H9 (cell line): ENCODE measurements at regions not wholly inside any gene's neighbourhood (a gene's known extent, or its start where the extent isn't known, plus 50 kb on each side); places are given as distances from the start of the nearest gene placed in this dataset.

Source experiments
- DNase-seq: peaks from one replicate; pipeline ENCODE4 v3.0.0-alpha.2; 2017
- H2AFZ ChIP-seq: one replicate; pipeline ENCODE4 v1.6.1; 2013; ENCODE audit warnings: mild to moderate bottlenecking, low read length, control low read depth, moderate library complexity
- H2AK5ac ChIP-seq: 2 replicates; pipeline ENCODE4 v1.6.1; 2013; ENCODE audit warnings: low read length, control low read depth, mixed read lengths; ENCODE audit not compliant: insufficient read length
- H2BK120ac ChIP-seq: one replicate; pipeline ENCODE4 v1.6.1; 2013; ENCODE audit warnings: low read depth, mild to moderate bottlenecking, low read length, control low read depth, inconsistent platforms; ENCODE audit not compliant: poor library complexity, severe bottlenecking
- H2BK12ac ChIP-seq: 2 replicates; pipeline ENCODE4 v1.6.1; 2013; ENCODE audit warnings: low read length, control low read depth, mixed read lengths, low read depth; ENCODE audit not compliant: insufficient read length
- H2BK15ac ChIP-seq: 2 replicates; pipeline ENCODE4 v1.6.1; 2013; ENCODE audit warnings: low read depth, low read length, control low read depth
- H2BK20ac ChIP-seq: one replicate; pipeline ENCODE4 v1.6.1; 2013; ENCODE audit warnings: low read depth, mild to moderate bottlenecking, low read length, control low read depth, inconsistent platforms; ENCODE audit not compliant: poor library complexity, severe bottlenecking
- H2BK5ac ChIP-seq: 2 replicates; pipeline ENCODE4 v1.6.1; 2013; ENCODE audit warnings: low read length, control low read depth, mixed read lengths; ENCODE audit not compliant: insufficient read length
- H3K14ac ChIP-seq: 2 replicates; pipeline ENCODE4 v1.6.1; 2013; ENCODE audit warnings: low read length, control low read depth; ENCODE audit not compliant: insufficient read depth
- H3K18ac ChIP-seq: 2 replicates; pipeline ENCODE4 v1.6.1; 2013; ENCODE audit warnings: low read depth, mild to moderate bottlenecking, mixed read lengths, low read length, control low read depth; ENCODE audit not compliant: insufficient read length
- H3K23ac ChIP-seq: 2 replicates; pipeline ENCODE4 v1.6.1; 2013; ENCODE audit warnings: low read length, control low read depth, mixed read lengths, low read depth; ENCODE audit not compliant: insufficient read length
- H3K23me2 ChIP-seq: 2 replicates; pipeline ENCODE4 v1.6.1; 2013; ENCODE audit warnings: low read depth, mild to moderate bottlenecking, mixed read lengths, low read length, control low read depth; ENCODE audit not compliant: insufficient read length, poor library complexity, severe bottlenecking
- H3K27ac ChIP-seq: 2 replicates; pipeline ENCODE4 v1.5.1; 2013; ENCODE audit warnings: low read length, control low read depth, mixed read lengths, low read depth; ENCODE audit not compliant: insufficient read length
- H3K27me3 ChIP-seq: 2 replicates; pipeline ENCODE4 v1.6.1; 2013; ENCODE audit warnings: low read length, control low read depth, inconsistent platforms; ENCODE audit not compliant: insufficient read depth
- H3K4ac ChIP-seq: 2 replicates; pipeline ENCODE4 v1.6.1; 2013; ENCODE audit warnings: low read depth, mild to moderate bottlenecking, control low read depth, inconsistent platforms, low read length, moderate library complexity
- H3K4me1 ChIP-seq: 2 replicates; pipeline ENCODE4 v1.6.1; 2013; ENCODE audit warnings: low read length, control low read depth, inconsistent platforms; ENCODE audit not compliant: insufficient read depth
- H3K4me2 ChIP-seq: 2 replicates; pipeline ENCODE4 v1.6.1; 2013; ENCODE audit warnings: low read length, control low read depth, mixed read lengths; ENCODE audit not compliant: insufficient read length, insufficient read depth
- H3K56ac ChIP-seq: 2 replicates; pipeline ENCODE4 v1.6.1; 2013; ENCODE audit warnings: low read depth, mild to moderate bottlenecking, mixed read lengths, low read length, control low read depth; ENCODE audit not compliant: insufficient read length
- H3K79me1 ChIP-seq: 2 replicates; pipeline ENCODE4 v1.6.1; 2013; ENCODE audit warnings: low read depth, mild to moderate bottlenecking, moderate library complexity, low read length, control low read depth, inconsistent platforms; ENCODE audit not compliant: insufficient read depth, poor library complexity, severe bottlenecking
- H3K79me2 ChIP-seq: 2 replicates; pipeline ENCODE4 v1.6.1; 2013; ENCODE audit warnings: low read length, control low read depth, inconsistent platforms; ENCODE audit not compliant: insufficient read depth
- H3K9ac ChIP-seq: 2 replicates; pipeline ENCODE4 v1.6.1; 2013; ENCODE audit warnings: low read length, control low read depth, mixed read lengths; ENCODE audit not compliant: insufficient read length; ENCODE audit errors: extremely low read depth
- H3K9me3 ChIP-seq: one replicate; pipeline ENCODE4 v1.6.1; 2013; ENCODE audit warnings: low read depth, low read length, inconsistent platforms; ENCODE audit not compliant: control insufficient read depth
- H3T11ph ChIP-seq: one replicate; pipeline ENCODE4 v1.6.1; 2013; ENCODE audit warnings: mild to moderate bottlenecking, low read length, control low read depth, inconsistent platforms
- H4K20me1 ChIP-seq: one replicate; pipeline ENCODE4 v1.6.1; 2013; ENCODE audit not compliant: control insufficient read depth, insufficient read length, insufficient read depth
- H4K5ac ChIP-seq: 2 replicates; pipeline ENCODE4 v1.6.1; 2013; ENCODE audit warnings: low read depth, mild to moderate bottlenecking, mixed read lengths, low read length, control low read depth; ENCODE audit not compliant: insufficient read length
- H4K8ac ChIP-seq: replicated peaks from 2 replicates; pipeline ENCODE4 v1.6.1; 2013; ENCODE audit warnings: low read length, control low read depth, mixed read lengths, low read depth; ENCODE audit not compliant: insufficient read length
- H4K91ac ChIP-seq: 2 replicates; pipeline ENCODE4 v1.6.1; 2013; ENCODE audit warnings: low read depth, mild to moderate bottlenecking, moderate library complexity, mixed read lengths, low read length, control low read depth; ENCODE audit not compliant: insufficient read length
- H3K27ac Mint-ChIP-seq, 3 experiments: 2 replicates in 2 of 3; 3 replicates in 1 of 3; pipeline ENCODE4 v1.8.0; 2020 to 2021; ENCODE audit warnings: mixed read lengths in 3 of 3, mild to moderate bottlenecking in 1 of 3, moderate library complexity in 1 of 3
- H3K27me3 Mint-ChIP-seq: 2 replicates; pipeline ENCODE4 v1.8.0; 2021; ENCODE audit warnings: low read depth, mild to moderate bottlenecking, moderate library complexity, mixed read lengths
- H3K36me3 Mint-ChIP-seq, 3 experiments: 2 replicates in 2 of 3; 3 replicates in 1 of 3; pipeline ENCODE4 v1.8.0; 2020 to 2021; ENCODE audit warnings: low read depth in 3 of 3, mixed read lengths in 3 of 3; ENCODE audit not compliant: insufficient read depth in 1 of 3
- H3K4me1 Mint-ChIP-seq, 2 experiments: 2 replicates each; pipeline ENCODE4 v1.8.0; 2020; ENCODE audit warnings: mixed read lengths in 2 of 2
- H3K4me3 Mint-ChIP-seq, 2 experiments: 2 replicates in 1 of 2; 3 replicates in 1 of 2; pipeline ENCODE4 v1.8.0; 2020 to 2021; ENCODE audit warnings: mild to moderate bottlenecking in 2 of 2, mixed read lengths in 2 of 2, moderate library complexity in 1 of 2
- H3K9me3 Mint-ChIP-seq, 2 experiments: 2 replicates in 1 of 2; 3 replicates in 1 of 2; pipeline ENCODE4 v1.8.0; 2020; ENCODE audit warnings: mild to moderate bottlenecking in 2 of 2, mixed read lengths in 2 of 2, moderate library complexity in 1 of 2
- WGBS: extraction: QIAGEN DNeasy Blood & Tissue Kit; methylation state at CpG from one replicate; pipeline ENCODE4 v1.1.7; 2013; ENCODE audit warnings: missing lambda C conversion rate, low lambda C conversion rate, mixed read lengths; ENCODE audit not compliant: insufficient read length; ENCODE audit errors: extremely low coverage; 5-methylcytosine and 5-hydroxymethylcytosine counted together
- TF ChIP-seq, protein P1 (sequence below): fragments of 200-600 bp; sonication (generic); conservative IDR thresholded peaks from 3 replicates; pipeline ENCODE4 v1.8.0; 2021; ENCODE audit warnings: antibody characterized with exemption, mild to moderate bottlenecking

DNA sequence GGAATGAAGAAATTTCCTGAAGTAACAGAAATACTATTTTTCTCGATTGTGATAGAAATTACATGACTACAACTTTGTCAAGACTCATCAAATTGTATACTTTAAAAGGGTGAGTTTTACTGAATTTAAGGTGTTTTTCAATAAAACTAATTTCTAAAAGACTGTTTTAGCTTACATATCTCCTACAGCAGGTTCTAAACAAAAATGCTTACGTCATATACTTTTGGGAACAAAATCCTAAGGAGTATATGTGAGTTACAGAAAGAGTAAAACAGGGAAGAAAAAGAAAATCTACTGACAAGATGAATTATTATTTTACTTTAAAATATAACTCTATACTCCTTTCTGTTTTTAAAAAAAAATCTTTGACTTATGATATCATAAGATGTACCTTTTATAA is 660.3 kb upstream of the PKDCC start:
- Histone ChIP-seq H2BK15ac (no peak overlapping the region), H2BK20ac (no peak overlapping the region), H4K5ac (no peak overlapping the region), H4K20me1 (no peaks in the 10 kb centered on the region), H3K4me1 (no peaks in the 10 kb centered on the region), H3K18ac (no peak overlapping the region), H3K9me3 (no peaks in the 10 kb centered on the region), H3K56ac (no peak overlapping the region), H3K23me2 (no peaks in the 10 kb centered on the region), H3T11ph (no peak overlapping the region), H3K23ac (no peak overlapping the region), H3K79me1 (no peaks in the 10 kb centered on the region), H2AFZ (no peak overlapping the region), H2BK5ac (no peak overlapping the region), H3K14ac (no peak overlapping the region), H2AK5ac (no peak overlapping the region), H3K4ac (no peak overlapping the region), H3K9ac (no peak overlapping the region), H2BK12ac (no peak overlapping the region), H3K27ac (no peak overlapping the region), H4K91ac (no peak overlapping the region), H3K27me3 (no peaks in the 10 kb centered on the region), H2BK120ac (no peak overlapping the region), H3K79me2 (no peaks in the 10 kb centered on the region), H3K4me2 (no peak overlapping the region), H4K8ac (no peak overlapping the region)
- Mint-ChIP-seq H3K27me3 (no peaks in the 10 kb centered on the region), H3K9me3 (peaks cover 5 to 10% of the 10 kb centered on the region in 2 experiments; a peak in 4 of 5 replicates), H3K27ac (no peak overlapping the region), H3K4me1 (no peaks in the 10 kb centered on the region), H3K4me3 (no peak overlapping the region), H3K36me3 (peaks cover 0 to 8% (median 5%) of the 10 kb centered on the region in 3 experiments; a peak in 4 of 7 replicates)
- no CpG with 5 or more reads among the region's 2 CpGs for WGBS
- TF ChIP-seq, protein P1, sequence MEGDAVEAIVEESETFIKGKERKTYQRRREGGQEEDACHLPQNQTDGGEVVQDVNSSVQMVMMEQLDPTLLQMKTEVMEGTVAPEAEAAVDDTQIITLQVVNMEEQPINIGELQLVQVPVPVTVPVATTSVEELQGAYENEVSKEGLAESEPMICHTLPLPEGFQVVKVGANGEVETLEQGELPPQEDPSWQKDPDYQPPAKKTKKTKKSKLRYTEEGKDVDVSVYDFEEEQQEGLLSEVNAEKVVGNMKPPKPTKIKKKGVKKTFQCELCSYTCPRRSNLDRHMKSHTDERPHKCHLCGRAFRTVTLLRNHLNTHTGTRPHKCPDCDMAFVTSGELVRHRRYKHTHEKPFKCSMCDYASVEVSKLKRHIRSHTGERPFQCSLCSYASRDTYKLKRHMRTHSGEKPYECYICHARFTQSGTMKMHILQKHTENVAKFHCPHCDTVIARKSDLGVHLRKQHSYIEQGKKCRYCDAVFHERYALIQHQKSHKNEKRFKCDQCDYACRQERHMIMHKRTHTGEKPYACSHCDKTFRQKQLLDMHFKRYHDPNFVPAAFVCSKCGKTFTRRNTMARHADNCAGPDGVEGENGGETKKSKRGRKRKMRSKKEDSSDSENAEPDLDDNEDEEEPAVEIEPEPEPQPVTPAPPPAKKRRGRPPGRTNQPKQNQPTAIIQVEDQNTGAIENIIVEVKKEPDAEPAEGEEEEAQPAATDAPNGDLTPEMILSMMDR: no peak
- DNase-seq: no peak
